ENCODE measurements at regions not wholly inside any gene's neighbourhood (a gene's known extent, or its start where the extent isn't known, plus 50 kb on each side); places are given as distances from the start of the nearest gene placed in this dataset.
"Not testable (repeated sequence)": the region's sequence is repeated elsewhere in the genome, so short reads cannot be mapped to it uniquely, and the experiment has no call there.

DNA sequence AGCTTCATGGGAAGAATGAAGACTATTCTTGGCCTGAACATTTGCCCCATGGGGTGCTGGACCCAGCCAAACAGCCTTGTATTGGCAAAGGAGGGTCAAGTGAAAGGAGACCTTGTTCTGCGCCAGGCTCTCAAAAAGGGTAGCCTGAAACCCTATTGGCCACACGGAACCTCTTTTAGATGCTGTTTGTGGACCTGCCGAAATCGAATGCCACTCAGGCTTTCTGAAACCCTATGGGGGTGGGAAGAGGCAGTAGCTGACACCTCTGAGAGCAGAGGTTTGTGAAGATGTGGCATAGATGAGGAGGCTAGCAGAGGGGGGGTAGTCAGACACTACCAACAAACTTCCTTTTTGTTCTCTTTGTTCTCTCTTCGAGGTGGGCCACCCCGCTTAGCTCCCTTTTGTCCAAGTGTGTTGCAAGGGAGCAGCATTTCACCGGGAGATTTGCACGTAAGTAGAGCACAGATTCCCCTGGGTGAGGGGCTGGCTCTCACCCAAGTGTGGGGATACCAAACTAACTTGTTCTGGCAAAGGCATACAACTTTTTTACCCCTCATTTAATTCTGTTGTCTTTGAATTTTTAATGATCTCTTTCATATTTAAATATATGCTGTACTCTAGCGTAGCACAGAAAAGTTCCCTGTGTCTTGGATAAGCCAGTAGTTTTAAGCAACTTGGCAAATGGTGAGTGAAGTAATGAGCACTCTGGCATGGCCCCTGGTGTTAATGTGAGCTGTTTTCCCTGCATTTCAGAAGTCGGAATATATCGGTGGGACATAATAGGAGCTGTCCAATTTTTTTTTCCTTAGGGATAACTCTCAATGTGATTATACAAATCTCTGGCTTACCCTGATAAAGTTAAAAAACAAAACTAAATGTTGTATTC is 107.7 kb downstream of the SEPTIN7 start:
- no peak overlapping the region for H3K4me3 ChIP-seq (replicated peaks; ENCODE audit: low read depth, low read length)
- TF ChIP-seq, protein P1, sequence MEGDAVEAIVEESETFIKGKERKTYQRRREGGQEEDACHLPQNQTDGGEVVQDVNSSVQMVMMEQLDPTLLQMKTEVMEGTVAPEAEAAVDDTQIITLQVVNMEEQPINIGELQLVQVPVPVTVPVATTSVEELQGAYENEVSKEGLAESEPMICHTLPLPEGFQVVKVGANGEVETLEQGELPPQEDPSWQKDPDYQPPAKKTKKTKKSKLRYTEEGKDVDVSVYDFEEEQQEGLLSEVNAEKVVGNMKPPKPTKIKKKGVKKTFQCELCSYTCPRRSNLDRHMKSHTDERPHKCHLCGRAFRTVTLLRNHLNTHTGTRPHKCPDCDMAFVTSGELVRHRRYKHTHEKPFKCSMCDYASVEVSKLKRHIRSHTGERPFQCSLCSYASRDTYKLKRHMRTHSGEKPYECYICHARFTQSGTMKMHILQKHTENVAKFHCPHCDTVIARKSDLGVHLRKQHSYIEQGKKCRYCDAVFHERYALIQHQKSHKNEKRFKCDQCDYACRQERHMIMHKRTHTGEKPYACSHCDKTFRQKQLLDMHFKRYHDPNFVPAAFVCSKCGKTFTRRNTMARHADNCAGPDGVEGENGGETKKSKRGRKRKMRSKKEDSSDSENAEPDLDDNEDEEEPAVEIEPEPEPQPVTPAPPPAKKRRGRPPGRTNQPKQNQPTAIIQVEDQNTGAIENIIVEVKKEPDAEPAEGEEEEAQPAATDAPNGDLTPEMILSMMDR (IDR thresholded peaks at IDR 0.05; ENCODE audit: low read depth, low read length, missing control alignments) = no peak
- no peak for DNase-seq (ENCODE audit: extremely low read depth, low read depth)

GRCh38 chr7:35909870-35910357 is 109.1 kb downstream of the SEPTIN7 start:
- TF ChIP-seq, protein P1 (IDR thresholded peaks at IDR 0.05; ENCODE audit: low read depth, low read length, missing control alignments) = no peak
- DNase-seq (ENCODE audit: extremely low read depth, low read depth) = no peak
- no peak overlapping the region for H3K4me3 ChIP-seq (replicated peaks; ENCODE audit: low read depth, low read length)

- not testable (repeated sequence) for H3K4me3 ChIP-seq (replicated peaks; ENCODE audit: low read depth, low read length); DNase-seq (ENCODE audit: extremely low read depth, low read depth)
Observed at GRCh38 chr7:35910621-35911020, 109.8 kb downstream of the SEPTIN7 start.

- H3K4me3 ChIP-seq (replicated peaks; ENCODE audit: low read depth, low read length); DNase-seq (ENCODE audit: extremely low read depth, low read depth): not testable (repeated sequence)
Observed at GRCh38 chr7:35913350-35913749, 112.5 kb downstream of the SEPTIN7 start.

DNA sequence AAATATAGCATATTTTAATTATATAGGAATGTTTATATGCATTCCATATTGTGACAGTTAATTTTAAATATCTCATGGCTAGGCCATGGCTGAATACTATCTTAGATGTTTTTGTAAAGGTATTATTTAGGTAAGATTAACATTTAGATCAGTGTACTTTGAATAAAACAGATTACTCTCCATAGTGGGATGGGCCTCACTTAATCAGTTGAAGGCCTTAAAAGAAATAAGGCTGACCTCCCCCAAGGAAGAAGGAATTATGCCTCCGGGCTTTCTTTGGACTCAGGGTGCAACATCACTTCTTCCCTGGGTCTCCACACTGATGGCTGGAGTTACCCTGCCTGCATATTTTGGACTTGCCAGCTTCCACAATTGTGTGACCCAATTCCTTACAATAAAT is 113.4 kb downstream of the SEPTIN7 start:
- H3K4me3 ChIP-seq (replicated peaks; ENCODE audit: low read depth, low read length); DNase-seq (ENCODE audit: extremely low read depth, low read depth): not testable (repeated sequence)

DNA sequence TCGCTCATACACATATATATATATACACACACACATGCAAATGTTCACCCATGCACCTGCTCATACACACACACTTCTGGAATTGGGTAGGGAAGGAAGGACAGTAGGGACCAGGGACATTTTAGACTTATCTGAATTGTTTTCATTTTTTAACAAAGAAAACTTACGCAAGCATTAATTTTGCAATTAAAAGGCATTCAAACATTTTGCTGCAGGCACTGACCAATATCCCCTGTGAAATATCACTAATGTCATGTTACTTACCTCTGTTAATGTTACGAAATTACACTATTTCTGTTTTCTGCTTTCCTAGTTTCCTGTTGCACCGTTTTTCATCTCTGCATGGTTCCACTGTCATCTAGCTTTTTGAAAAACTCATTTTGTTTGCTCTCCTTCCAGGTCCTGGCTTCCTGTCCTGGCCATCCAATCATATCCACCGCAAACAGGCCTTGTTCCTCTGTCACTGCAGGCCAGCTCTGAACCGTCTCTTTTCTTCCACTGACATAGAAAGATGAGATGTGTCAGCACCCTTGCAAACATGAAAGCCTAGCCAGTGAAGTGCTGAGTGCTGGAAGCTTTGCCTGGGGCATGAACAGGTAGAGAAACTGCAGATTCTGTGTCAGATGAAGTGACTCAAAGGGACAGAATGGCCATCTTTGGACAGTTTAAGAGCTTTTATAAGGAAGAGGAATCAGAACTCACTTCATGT is 114.5 kb downstream of the SEPTIN7 start:
- not testable (repeated sequence) for H3K4me3 ChIP-seq (replicated peaks; ENCODE audit: low read depth, low read length); DNase-seq (ENCODE audit: extremely low read depth, low read depth)

DNA sequence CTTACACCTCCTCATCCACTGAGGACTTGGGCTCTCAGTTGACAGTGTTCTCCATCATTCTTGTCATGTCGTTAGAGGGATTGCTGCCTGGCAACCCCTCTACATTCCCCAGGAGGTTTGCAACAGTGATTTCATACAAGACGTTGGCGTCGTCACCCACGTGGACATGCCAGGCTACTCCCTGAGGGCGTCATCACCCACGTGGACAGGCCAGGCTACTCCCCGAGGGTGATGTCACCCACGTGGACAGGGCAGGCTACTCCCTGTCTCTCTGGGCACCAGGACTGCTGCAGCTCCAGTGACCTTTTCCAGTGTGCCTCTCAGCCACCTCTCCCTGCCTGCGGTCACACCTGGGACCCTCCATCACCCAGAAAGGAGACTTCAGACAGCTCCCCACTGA is 117.4 kb downstream of the SEPTIN7 start:
- not testable (repeated sequence) for H3K4me3 ChIP-seq (replicated peaks; ENCODE audit: low read depth, low read length); DNase-seq (ENCODE audit: extremely low read depth, low read depth)

- H3K4me3 ChIP-seq (replicated peaks; ENCODE audit: low read depth, low read length); DNase-seq (ENCODE audit: extremely low read depth, low read depth): not testable (repeated sequence)
Observed at GRCh38 chr7:35919607-35920006, 118.8 kb downstream of the SEPTIN7 start.

- H3K4me3 ChIP-seq (replicated peaks; ENCODE audit: low read depth, low read length); DNase-seq (ENCODE audit: extremely low read depth, low read depth): not testable (repeated sequence)
Observed at GRCh38 chr7:35921338-35921737, 120.5 kb downstream of the SEPTIN7 start.

- H3K4me3 ChIP-seq (replicated peaks; ENCODE audit: low read depth, low read length); DNase-seq (ENCODE audit: extremely low read depth, low read depth): not testable (repeated sequence)
Observed at GRCh38 chr7:35924668-35925067, 123.8 kb downstream of the SEPTIN7 start.

- DNase-seq (ENCODE audit: extremely low read depth, low read depth); H3K4me3 ChIP-seq (replicated peaks; ENCODE audit: low read depth, low read length): not testable (repeated sequence)
Observed at GRCh38 chr7:35926966-35927365, 126.1 kb downstream of the SEPTIN7 start.

- not testable (repeated sequence) for DNase-seq (ENCODE audit: extremely low read depth, low read depth); H3K4me3 ChIP-seq (replicated peaks; ENCODE audit: low read depth, low read length)
Observed at GRCh38 chr7:35931134-35931533, 130.3 kb downstream of the SEPTIN7 start.

DNA sequence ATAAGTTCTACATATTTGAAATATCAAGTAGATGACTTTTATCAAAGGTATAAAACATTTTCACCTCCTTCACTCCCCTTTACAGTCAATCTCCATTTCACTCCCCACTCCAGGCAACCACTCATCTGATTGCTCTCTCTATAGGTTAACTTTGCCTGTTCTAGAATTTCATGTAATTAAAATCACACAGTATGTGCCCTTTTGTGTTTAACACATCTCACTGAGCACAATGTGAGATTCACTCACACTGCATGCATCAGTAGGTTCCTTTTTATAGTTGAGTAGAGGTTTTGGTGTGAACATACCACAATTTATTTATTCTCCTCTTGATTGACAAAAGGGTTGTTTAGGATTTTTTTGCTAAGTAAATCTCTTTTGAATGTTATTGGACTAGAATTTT is 130.7 kb downstream of the SEPTIN7 start:
- DNase-seq (ENCODE audit: extremely low read depth, low read depth); H3K4me3 ChIP-seq (replicated peaks; ENCODE audit: low read depth, low read length): not testable (repeated sequence)

GRCh38 chr7:35940695-35941094 is 139.8 kb downstream of the SEPTIN7 start:
- H3K4me3 ChIP-seq (replicated peaks; ENCODE audit: low read depth, low read length); DNase-seq (ENCODE audit: extremely low read depth, low read depth): not testable (repeated sequence)

DNA sequence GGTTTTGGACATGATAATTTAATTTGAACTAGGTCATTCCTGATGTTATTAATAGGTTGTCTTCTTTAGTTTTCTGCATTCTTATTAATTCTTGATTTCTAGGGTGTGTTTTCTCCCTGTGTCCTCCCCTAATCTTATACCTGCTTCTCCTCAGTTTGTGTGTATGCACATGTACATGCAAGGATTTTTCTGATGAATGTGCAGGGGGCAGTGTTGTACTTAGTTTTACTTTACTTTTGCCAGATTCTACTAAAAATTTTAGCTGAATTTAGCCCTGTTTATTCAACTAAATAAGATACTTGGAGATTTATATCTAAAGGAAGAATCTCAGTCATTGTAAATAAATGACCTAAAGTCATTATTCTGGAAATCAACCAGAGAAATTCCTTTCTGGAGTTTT is 144.8 kb downstream of the SEPTIN7 start:
- not testable (repeated sequence) for DNase-seq (ENCODE audit: extremely low read depth, low read depth); H3K4me3 ChIP-seq (replicated peaks; ENCODE audit: low read depth, low read length)

DNA sequence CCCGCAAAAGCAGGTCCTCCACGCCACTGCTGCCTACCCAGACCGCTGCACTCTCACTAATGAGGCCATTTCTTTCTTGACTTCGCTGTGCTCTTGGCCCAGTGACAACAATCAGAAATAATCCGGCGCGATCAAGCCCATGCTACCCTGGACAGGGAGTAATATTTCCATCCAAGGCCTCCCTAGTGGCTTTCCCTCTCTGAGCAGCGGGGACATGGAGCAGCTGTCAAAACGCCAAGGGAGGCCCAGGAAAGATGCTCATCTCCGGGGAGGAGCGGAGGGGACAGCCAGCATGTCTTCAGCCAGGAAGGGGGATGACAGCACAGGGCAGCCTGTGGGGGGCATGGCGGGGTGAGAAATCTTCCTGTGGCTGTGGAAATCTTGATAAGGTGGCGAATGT is 154.9 kb downstream of the SEPTIN7 start:
- DNase-seq (ENCODE audit: extremely low read depth, low read depth); H3K4me3 ChIP-seq (replicated peaks; ENCODE audit: low read depth, low read length): not testable (repeated sequence)

Measured in HFF-Myc (cell line).